ENCODE measurements at regions not wholly inside any gene's neighbourhood (a gene's known extent, or its start where the extent isn't known, plus 50 kb on each side); places are given as distances from the start of the nearest gene placed in this dataset.

DNA sequence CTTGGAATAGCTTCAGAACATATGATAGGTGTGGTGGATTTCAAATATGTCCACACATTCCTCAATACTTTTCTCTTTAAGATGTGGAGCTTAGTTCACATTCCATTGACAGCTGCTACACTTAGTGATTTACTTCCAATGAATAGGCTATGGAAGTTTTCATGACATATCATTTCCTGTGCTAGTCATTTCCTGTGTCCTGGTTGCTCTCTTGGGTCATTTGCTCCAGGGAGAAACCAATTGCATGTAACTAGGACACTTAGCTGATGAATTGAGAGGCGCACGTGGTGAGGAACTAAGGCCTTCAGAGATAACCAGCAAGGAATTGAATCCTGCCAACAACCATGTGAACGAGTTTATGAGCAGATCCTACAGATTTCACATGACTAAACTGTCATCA is 120.9 kb downstream of the SLC17A6 start:
- intact Hi-C loops (cut with micrococcal nuclease; ENCODE audit: unreplicated experiment) (no loop called here), in situ Hi-C loops (cut with HindIII; ENCODE audit: low pct_unique_long_range_greater_than_20kb, low sequenced_read_pairs) (no loop called here)
- no peaks in the 10 kb centered on the region for H3K27me3 ChIP-seq (ENCODE audit: control insufficient read depth, insufficient read depth, low read length)
- no TSS peak for BruUV-seq (replicated peaks)
- no peak for ATAC-seq
- no peaks in the 10 kb centered on the region for H3K36me3 ChIP-seq (ENCODE audit: control insufficient read depth, insufficient read depth, low read length)
- H3K27ac ChIP-seq (ENCODE audit: low read length) = no peak overlapping the region
- POLR2A ChIA-PET = no interaction called here
- no peaks in the 10 kb centered on the region for H3K4me1 ChIP-seq (ENCODE audit: control insufficient read depth, insufficient read depth, low read length)
- CTCF ChIA-PET = interaction anchor here (0.5 kb wide), 1 partner anchor 371 kb away, joined by 5 read pairs; no protein-coding TSS in a partner anchor
- H3K4me3 ChIP-seq (ENCODE audit: low read depth in 2 of 2, low read length in 2 of 2) = no peak overlapping the region
- DNase-seq (ENCODE audit: low read depth, low spot score) = no peak
- TF ChIP-seq, protein P1, sequence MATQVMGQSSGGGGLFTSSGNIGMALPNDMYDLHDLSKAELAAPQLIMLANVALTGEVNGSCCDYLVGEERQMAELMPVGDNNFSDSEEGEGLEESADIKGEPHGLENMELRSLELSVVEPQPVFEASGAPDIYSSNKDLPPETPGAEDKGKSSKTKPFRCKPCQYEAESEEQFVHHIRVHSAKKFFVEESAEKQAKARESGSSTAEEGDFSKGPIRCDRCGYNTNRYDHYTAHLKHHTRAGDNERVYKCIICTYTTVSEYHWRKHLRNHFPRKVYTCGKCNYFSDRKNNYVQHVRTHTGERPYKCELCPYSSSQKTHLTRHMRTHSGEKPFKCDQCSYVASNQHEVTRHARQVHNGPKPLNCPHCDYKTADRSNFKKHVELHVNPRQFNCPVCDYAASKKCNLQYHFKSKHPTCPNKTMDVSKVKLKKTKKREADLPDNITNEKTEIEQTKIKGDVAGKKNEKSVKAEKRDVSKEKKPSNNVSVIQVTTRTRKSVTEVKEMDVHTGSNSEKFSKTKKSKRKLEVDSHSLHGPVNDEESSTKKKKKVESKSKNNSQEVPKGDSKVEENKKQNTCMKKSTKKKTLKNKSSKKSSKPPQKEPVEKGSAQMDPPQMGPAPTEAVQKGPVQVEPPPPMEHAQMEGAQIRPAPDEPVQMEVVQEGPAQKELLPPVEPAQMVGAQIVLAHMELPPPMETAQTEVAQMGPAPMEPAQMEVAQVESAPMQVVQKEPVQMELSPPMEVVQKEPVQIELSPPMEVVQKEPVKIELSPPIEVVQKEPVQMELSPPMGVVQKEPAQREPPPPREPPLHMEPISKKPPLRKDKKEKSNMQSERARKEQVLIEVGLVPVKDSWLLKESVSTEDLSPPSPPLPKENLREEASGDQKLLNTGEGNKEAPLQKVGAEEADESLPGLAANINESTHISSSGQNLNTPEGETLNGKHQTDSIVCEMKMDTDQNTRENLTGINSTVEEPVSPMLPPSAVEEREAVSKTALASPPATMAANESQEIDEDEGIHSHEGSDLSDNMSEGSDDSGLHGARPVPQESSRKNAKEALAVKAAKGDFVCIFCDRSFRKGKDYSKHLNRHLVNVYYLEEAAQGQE (IDR thresholded peaks at IDR 0.05; ENCODE audit: insufficient read depth in 1 of 2, low read depth in 2 of 2, low read length in 1 of 2) = no peak
- TF ChIP-seq SIN3A (IDR thresholded peaks at IDR 0.05; ENCODE audit: borderline replicate concordance, insufficient read depth, low read depth, low read length) (no peak), POLR2AphosphoS5 (IDR thresholded peaks at IDR 0.05; ENCODE audit: low read depth, low read length) (no peak), TCF7L2 (IDR thresholded peaks at IDR 0.05; ENCODE audit: low read depth, low read length) (no peak)
- TF ChIP-seq, protein P2, sequence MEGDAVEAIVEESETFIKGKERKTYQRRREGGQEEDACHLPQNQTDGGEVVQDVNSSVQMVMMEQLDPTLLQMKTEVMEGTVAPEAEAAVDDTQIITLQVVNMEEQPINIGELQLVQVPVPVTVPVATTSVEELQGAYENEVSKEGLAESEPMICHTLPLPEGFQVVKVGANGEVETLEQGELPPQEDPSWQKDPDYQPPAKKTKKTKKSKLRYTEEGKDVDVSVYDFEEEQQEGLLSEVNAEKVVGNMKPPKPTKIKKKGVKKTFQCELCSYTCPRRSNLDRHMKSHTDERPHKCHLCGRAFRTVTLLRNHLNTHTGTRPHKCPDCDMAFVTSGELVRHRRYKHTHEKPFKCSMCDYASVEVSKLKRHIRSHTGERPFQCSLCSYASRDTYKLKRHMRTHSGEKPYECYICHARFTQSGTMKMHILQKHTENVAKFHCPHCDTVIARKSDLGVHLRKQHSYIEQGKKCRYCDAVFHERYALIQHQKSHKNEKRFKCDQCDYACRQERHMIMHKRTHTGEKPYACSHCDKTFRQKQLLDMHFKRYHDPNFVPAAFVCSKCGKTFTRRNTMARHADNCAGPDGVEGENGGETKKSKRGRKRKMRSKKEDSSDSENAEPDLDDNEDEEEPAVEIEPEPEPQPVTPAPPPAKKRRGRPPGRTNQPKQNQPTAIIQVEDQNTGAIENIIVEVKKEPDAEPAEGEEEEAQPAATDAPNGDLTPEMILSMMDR (IDR thresholded peaks at IDR 0.05) = no peak
- H3K9me3 ChIP-seq (ENCODE audit: control insufficient read depth, insufficient read depth, low read depth, low read length) = no peaks in the 10 kb centered on the region

DNA sequence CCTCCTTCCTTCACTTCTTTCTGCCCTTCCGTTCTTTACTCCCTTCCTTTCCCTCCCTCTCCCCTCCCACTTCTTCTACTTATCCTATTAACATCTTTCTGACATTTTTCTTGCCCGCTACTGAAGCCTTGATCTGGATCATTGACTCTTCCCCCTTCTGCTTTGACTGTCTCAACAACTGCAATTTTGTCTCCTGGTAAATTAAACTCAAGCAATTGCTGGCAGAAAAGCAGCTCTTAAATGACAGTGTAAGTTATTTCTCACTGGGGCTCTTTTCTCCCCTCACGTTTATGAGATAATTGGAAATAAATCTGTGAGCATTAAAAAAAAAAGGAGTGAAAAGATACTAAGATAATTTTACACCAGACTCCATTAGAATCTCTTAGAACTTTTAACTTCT is 120.0 kb downstream of the SLC17A6 start:
- no peak overlapping the region for H3K4me3 ChIP-seq (ENCODE audit: low read depth in 2 of 2, low read length in 2 of 2)
- TF ChIP-seq SIN3A (IDR thresholded peaks at IDR 0.05; ENCODE audit: borderline replicate concordance, insufficient read depth, low read depth, low read length) (no peak), TCF7L2 (IDR thresholded peaks at IDR 0.05; ENCODE audit: low read depth, low read length) (no peak), POLR2AphosphoS5 (IDR thresholded peaks at IDR 0.05; ENCODE audit: low read depth, low read length) (no peak)
- TF ChIP-seq, protein P1 (IDR thresholded peaks at IDR 0.05; ENCODE audit: insufficient read depth in 1 of 2, low read depth in 2 of 2, low read length in 1 of 2) = no peak
- TF ChIP-seq, protein P2 (IDR thresholded peaks at IDR 0.05) = no peak
- no peak overlapping the region for H3K27ac ChIP-seq (ENCODE audit: low read length)
- H3K9me3 ChIP-seq (ENCODE audit: control insufficient read depth, insufficient read depth, low read depth, low read length) = no peaks in the 10 kb centered on the region
- in situ Hi-C loops (cut with HindIII; ENCODE audit: low pct_unique_long_range_greater_than_20kb, low sequenced_read_pairs) = no loop called here
- no peaks in the 10 kb centered on the region for H3K4me1 ChIP-seq (ENCODE audit: control insufficient read depth, insufficient read depth, low read length)
- ChIA-PET CTCF (no interaction called here), POLR2A (no interaction called here)
- ATAC-seq (no peak), DNase-seq (ENCODE audit: low read depth, low spot score) (no peak)
- no TSS peak for BruUV-seq (replicated peaks)
- H3K27me3 ChIP-seq (ENCODE audit: control insufficient read depth, insufficient read depth, low read length) = no peaks in the 10 kb centered on the region
- no peaks in the 10 kb centered on the region for H3K36me3 ChIP-seq (ENCODE audit: control insufficient read depth, insufficient read depth, low read length)
- intact Hi-C loops (cut with micrococcal nuclease; ENCODE audit: unreplicated experiment) = no loop called here
